HL-60 (cell line): ENCODE measurements at regions not wholly inside any gene's neighbourhood (a gene's known extent, or its start where the extent isn't known, plus 50 kb on each side); places are given as distances from the start of the nearest gene placed in this dataset.

Experiments
- DNase-seq, 2 experiments: peaks; one replicate each; pipeline ENCODE4 v3.0.0-alpha.2; 2010 to 2020; ENCODE audit warnings: low read depth in 1 of 2, low spot score in 1 of 2
- H3K27ac ChIP-seq: fragments of 250-450 bp; sonication (Bioruptor Pico); replicated peaks from 2 replicates; pipeline ENCODE4 v1.5.1; 2020; ENCODE audit warnings: mild to moderate bottlenecking, moderate library complexity
- H3K27me3 ChIP-seq: fragments of 250-450 bp; sonication (Bioruptor Pico); 2 replicates; pipeline ENCODE4 v1.5.1; 2021; ENCODE audit warnings: mild to moderate bottlenecking, moderate library complexity; ENCODE audit not compliant: insufficient read depth, poor library complexity, severe bottlenecking
- H3K4me3 ChIP-seq: replicated peaks from 2 replicates; pipeline ENCODE4 v1.5.1; 2011; ENCODE audit warnings: mild to moderate bottlenecking, control low read depth, low read length; ENCODE audit not compliant: insufficient read depth
- CTCF ChIP-seq: IDR thresholded peaks from one replicate; pipeline ENCODE4 v1.5.1; 2011; ENCODE audit warnings: low read length, control low read depth, inconsistent platforms; ENCODE audit not compliant: insufficient read depth
- GABPA ChIP-seq: IDR thresholded peaks from 2 replicates; pipeline ENCODE4 v1.6.1; 2012; ENCODE audit warnings: low read depth
- POLR2AphosphoS5 ChIP-seq: IDR thresholded peaks from 2 replicates; pipeline ENCODE4 v1.6.1; 2012; ENCODE audit warnings: low read depth
- REST ChIP-seq: IDR thresholded peaks from 2 replicates; pipeline ENCODE4 v1.6.1; 2012; ENCODE audit warnings: low read depth; ENCODE audit not compliant: insufficient replicate concordance
- SPI1 ChIP-seq: IDR thresholded peaks from 2 replicates; pipeline ENCODE4 v1.6.1; 2012; ENCODE audit warnings: low read depth, mild to moderate bottlenecking, borderline replicate concordance

DNA sequence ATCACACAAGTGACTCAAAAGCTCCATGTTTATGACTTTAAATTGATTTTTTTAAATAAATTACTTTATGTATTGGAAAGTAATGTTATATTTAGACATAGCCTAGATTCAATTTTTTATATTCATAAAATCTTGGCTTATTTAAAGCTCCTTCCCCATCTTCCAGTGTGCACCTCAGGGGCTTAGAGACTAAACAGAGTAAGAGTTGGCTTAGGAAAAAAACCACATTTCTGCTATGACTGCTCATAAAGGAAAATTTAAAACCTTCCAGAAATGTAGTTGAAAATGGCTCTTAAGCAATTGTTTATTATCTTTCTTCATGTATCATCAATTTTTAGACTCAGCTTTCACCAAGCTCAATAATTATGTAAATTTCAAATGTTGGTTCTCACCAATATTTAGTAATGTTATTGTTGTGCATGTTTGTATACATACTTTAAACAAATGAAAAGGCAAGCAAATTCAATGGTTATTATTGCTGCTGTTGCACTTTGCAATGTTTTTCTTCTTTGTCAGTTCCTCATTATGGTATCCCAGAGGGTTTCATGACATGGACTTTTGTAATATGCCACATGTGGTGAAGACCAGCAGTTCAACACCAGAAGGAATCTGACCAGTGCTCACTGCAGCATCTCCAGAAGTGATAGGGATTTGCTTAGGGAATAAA, 700.1 kb upstream of the ANKRD30A start:
- DNase-seq, result no peak
- Histone ChIP-seq H3K4me3 (no peak overlapping the region), H3K27me3 (no peaks in the 10 kb centered on the region), H3K27ac (no peak overlapping the region)
- TF ChIP-seq GABPA (no peak), SPI1 (no peak), POLR2AphosphoS5 (no peak), CTCF (no peak), REST (no peak)

- no peak overlapping the region for H3K27ac ChIP-seq
Observed at GRCh38 chr10:36424502-36424901, 700.9 kb upstream of the ANKRD30A start.

More at GRCh38 chr10:36424502-36424901, 700.9 kb upstream of the ANKRD30A start:
- no peak for DNase-seq
- Histone ChIP-seq H3K27me3 (no peaks in the 10 kb centered on the region), H3K4me3 (no peak overlapping the region)
- no peak for TF ChIP-seq SPI1
- no peak for TF ChIP-seq GABPA
- no peak for TF ChIP-seq POLR2AphosphoS5
- no peak for TF ChIP-seq REST
- no peak for TF ChIP-seq CTCF
